ENCODE measurements at regions not wholly inside any gene's neighbourhood (a gene's known extent, or its start where the extent isn't known, plus 50 kb on each side); places are given as distances from the start of the nearest gene placed in this dataset.

- TF ChIP-seq CTCF (conservative IDR thresholded peaks at IDR 0.05; ENCODE audit: low read depth, low read length) (no peak), EZH2 (IDR thresholded peaks at IDR 0.05; ENCODE audit: borderline replicate concordance, low read depth, low read length, poor library complexity, severe bottlenecking) (no peak)
These were observed 71.4 kb upstream of the RAB4A start for GRCh38 chr1:229199261-229200243.
